Stomach (tissue), 4 donors: ENCODE measurements at regions not wholly inside any gene's neighbourhood (a gene's known extent, or its start where the extent isn't known, plus 50 kb on each side); places are given as distances from the start of the nearest gene placed in this dataset.

Experiments used
- POLR2AphosphoS5 ChIP-seq, 3 donors: sonication (generic); formaldehyde crosslinking; IDR thresholded peaks; one replicate each; pipeline ENCODE4 v1.6.1; 2016; ENCODE audit warnings: antibody characterized with exemption in 3 of 3
- TF ChIP-seq, protein P1 (sequence below), 7 experiments: fragments of 450-650 bp in 4 of 7; fragments of 200-600 bp in 3 of 7; sonication (generic) in 3 of 7; IDR thresholded peaks; one replicate each; pipeline ENCODE4 v1.5.1; 2016 to 2019; ENCODE audit warnings: antibody characterized with exemption in 7 of 7, control low read depth in 2 of 7, mild to moderate bottlenecking in 1 of 7

- TF ChIP-seq POLR2AphosphoS5 (IDR thresholded peaks at IDR 0.05): no peak
- TF ChIP-seq, protein P1, sequence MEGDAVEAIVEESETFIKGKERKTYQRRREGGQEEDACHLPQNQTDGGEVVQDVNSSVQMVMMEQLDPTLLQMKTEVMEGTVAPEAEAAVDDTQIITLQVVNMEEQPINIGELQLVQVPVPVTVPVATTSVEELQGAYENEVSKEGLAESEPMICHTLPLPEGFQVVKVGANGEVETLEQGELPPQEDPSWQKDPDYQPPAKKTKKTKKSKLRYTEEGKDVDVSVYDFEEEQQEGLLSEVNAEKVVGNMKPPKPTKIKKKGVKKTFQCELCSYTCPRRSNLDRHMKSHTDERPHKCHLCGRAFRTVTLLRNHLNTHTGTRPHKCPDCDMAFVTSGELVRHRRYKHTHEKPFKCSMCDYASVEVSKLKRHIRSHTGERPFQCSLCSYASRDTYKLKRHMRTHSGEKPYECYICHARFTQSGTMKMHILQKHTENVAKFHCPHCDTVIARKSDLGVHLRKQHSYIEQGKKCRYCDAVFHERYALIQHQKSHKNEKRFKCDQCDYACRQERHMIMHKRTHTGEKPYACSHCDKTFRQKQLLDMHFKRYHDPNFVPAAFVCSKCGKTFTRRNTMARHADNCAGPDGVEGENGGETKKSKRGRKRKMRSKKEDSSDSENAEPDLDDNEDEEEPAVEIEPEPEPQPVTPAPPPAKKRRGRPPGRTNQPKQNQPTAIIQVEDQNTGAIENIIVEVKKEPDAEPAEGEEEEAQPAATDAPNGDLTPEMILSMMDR (IDR thresholded peaks at IDR 0.05): no peak
These were observed 209.3 kb downstream of the AKAIN1 start for GRCh38 chr18:4987452-4988405.
